Inflammatory macrophage treated with lipopolysaccharide for 4 hours (primary cell): ENCODE measurements at regions not wholly inside any gene's neighbourhood (a gene's known extent, or its start where the extent isn't known, plus 50 kb on each side); places are given as distances from the start of the nearest gene placed in this dataset.
"Not testable (repeated sequence)": the region's sequence is repeated elsewhere in the genome, so short reads cannot be mapped to it uniquely, and the experiment has no call there.

Experiments used
- DNase-seq: peaks from one replicate; pipeline ENCODE4 v3.0.0-alpha.2; 2020

DNA sequence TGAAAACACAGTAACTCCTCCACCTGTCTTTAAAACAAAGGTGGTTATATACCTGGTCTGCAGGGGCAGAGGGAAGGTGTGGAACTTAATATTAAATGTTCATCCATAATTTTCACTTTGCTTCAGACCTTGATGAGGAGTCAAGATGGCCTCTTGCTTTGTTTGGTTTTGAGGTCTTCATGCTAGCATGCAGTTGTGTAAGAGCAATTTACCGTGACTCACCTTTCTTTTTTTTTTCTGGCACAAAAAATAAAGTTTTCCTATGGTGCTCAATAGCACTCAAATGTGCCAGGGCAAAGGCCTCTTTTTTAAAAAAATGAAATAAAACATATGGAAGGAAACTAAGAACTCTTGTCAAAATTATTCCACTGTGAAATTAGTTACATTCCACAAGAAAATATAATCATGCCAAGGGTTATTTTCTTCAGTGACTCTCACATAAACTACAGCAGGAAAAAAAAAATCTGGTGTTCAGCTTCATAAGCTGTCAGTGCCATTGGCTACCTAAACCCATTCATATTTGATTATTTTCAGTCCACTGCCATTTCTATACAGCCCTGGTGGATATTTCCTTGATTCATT, 128.2 kb downstream of the SLC7A11 start:
- no peak for DNase-seq

GRCh38 chr4:138112890-138113289, 129.3 kb downstream of the SLC7A11 start:
- not testable (repeated sequence) for DNase-seq

DNA sequence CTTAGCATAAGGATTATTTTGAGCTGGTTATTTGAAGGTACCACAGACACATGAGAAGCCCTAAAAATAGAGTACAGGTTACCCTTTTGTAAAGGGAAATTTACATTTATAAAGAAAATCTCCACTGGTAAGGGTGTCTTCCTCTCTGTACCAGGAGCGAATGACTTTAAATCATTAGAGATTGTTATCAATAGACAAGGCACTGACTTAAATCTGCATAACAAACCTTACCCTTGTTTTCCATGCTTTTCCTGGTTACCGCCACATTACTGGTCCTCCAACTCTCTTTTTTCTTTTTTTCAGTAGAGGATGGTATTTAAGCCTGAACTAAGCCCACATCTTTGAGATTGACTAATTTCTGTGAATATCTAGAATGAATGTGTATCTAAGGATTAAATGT, 129.8 kb downstream of the SLC7A11 start:
- DNase-seq = no peak

GRCh38 chr4:138111462-138112000, 130.6 kb downstream of the SLC7A11 start:
- no peak for DNase-seq

DNA sequence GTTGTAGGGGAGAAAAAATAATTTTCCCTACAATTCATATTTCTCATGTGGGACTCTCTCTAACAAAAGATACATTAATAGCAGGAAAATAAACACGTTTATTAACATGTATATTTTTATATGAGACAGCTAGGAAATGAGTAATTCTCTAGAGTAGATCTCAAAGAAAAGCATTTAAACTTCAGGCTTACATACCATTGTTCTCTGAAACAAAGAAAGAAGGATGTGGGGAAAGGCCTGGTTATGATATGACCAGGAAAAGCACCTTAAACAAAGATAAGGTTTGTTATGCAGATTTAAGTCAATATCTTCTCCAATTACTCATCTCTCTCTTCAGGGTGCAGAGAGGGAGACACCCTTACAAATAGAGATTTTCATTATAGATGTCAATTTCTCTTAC, 131.3 kb downstream of the SLC7A11 start:
- DNase-seq = no peak

GRCh38 chr4:138107023-138107422, 135.1 kb downstream of the SLC7A11 start:
- DNase-seq = no peak

GRCh38 chr4:138105331-138105730, 136.8 kb downstream of the SLC7A11 start:
- DNase-seq = no peak

DNA sequence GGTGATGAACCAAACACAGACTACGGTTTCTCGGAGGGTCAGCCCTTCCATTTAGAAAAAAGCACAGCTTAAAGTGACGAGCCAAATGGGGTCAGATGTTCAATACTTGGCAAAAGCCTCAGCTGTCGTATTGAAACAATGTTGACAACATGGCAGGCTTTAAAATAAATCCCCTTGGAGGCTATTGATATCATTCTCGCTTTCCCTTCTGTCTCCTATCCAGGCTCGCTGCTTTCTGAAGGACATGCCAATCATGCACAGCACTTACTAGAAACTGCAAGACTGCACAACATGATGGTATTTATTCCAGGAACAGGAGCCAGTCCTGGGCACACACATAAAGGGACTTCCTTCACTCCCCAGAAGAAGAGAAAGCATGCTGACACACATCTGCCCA, 137.9 kb downstream of the SLC7A11 start:
- DNase-seq = no peak

DNA sequence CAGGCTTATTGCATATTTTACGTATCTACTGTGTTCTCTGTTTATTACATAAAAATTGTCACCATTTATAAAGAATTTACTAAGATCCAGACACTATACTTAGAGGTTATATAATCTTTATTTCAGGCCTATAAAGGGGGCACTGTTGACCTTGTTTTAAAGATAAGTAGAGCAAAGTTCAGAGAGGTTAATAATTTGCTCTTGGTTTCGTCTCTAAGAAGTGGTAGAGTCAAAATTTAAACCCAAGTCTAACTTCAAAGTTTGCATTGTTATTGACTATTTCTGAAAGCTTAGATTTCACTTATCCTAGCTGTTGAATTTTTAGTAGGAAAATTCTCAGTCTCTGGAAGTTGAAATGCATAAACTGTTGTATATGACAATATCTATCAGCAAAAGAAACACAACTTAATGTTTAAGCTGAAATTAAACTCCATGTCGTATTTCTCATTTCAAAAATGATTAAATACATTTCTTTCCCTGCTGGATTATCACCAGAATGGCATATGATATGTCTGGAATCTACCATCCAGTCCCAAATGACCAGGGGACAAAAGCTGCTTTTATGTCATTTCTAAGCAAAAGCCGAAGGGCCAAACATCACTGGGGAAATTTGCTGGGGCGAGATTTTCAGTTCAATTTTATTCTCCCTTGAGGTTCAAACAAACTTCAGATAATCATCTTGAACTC, 138.4 kb downstream of the SLC7A11 start:
- DNase-seq = no peak

DNA sequence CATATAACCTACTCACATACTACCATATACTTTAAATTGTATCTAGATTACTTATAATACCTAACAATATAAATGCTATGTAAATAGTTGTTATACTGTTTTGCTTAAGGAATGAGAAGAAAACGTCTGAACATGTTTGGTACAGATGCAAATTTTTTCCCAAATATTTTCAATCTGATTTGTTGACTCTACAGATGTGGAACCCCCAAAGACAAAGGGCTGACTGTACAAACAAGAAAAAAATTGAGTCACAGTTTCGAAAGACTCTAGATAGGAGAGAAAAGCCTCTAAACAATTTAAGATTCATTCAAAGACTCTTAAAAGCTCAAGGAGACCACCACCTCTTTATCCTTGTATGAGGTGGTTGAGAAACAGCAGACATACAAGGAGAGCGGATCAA, 142.8 kb downstream of the SLC7A11 start:
- no peak for DNase-seq

GRCh38 chr4:138097912-138098600, 144.1 kb downstream of the SLC7A11 start:
- DNase-seq = no peak

- DNase-seq = no peak
Observed at GRCh38 chr4:138096384-138097062, 145.6 kb downstream of the SLC7A11 start.

- DNase-seq = no peak
Observed at GRCh38 chr4:138095378-138095777, 146.8 kb downstream of the SLC7A11 start.

- no peak for DNase-seq
Observed at GRCh38 chr4:138092060-138092459, 150.1 kb downstream of the SLC7A11 start.

- DNase-seq = no peak
Observed at GRCh38 chr4:138090918-138091676, 151.1 kb downstream of the SLC7A11 start.

DNA sequence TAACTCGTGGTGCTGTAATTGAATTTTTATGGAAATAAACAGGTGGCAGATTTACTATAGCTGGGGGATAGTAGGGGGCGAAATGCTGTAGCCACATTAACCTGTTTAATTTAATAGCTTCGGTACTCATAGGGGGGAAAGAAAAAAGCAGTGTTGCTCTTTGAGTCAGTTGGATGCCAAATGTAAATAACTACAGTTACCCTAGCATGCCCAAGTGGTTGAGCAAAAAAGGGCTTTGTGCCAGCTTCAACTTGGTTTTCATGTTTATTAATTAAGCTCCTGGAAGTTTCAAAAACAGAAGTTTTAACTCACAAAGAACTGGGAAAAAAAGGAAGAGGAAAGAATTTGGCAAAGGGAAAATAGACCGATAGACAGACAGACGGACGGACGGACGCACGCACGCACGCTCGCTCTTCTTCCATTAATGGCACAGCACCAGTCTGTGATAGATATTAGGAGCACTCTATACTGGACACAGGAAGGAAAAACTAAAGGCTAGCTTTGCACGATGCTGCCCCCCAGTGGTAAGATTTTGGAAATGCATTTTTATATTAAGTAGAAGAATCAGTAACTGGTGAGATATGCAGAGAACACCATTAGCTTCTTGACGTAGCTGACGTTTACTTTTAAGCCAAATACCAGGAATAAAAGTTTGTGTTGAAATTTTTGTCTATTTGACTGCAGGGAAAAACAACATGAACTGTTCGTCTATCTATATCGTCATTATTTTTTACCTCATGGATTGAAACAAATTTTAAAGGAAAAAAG, 151.8 kb downstream of the SLC7A11 start:
- peak; percentile 55 for DNase-seq

DNA sequence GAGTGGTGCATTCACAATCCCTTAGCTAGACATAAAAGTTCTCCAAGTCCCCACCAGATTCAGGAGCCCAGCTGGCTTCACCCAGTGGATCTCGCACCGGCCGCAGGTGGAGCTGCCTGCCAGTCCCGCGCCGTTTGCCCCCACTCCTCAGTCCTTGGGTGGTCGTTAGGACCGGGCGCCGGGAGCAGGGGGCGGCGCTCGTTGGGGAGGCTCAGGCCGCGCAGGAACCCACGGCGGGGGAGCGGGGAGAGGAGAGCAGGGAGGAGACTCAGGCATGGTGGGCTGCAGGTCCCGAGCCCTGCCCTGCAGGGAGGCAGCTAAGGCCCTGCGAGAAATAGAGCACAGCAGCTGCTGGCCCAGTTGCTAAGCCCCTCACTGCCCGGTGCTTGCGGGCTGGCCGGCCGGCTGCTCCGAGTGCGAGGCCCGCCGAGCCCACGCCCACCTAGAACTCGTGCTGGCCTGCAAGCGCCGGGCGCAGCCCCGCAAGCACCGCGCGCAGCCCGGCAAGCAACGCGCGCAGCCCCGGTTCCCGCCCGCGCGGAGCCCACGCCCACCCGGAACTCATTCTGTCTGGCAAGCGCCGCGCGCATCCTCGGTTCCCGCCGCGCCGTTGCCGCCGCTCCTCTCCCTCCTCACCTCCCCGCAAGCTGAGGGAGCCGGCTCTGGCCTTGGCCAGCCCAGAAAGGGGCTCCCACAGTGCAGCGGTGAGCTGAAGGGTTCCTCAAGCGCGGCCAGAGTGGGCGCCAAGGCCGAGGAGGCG, 153.5 kb downstream of the SLC7A11 start:
- DNase-seq = no peak

DNA sequence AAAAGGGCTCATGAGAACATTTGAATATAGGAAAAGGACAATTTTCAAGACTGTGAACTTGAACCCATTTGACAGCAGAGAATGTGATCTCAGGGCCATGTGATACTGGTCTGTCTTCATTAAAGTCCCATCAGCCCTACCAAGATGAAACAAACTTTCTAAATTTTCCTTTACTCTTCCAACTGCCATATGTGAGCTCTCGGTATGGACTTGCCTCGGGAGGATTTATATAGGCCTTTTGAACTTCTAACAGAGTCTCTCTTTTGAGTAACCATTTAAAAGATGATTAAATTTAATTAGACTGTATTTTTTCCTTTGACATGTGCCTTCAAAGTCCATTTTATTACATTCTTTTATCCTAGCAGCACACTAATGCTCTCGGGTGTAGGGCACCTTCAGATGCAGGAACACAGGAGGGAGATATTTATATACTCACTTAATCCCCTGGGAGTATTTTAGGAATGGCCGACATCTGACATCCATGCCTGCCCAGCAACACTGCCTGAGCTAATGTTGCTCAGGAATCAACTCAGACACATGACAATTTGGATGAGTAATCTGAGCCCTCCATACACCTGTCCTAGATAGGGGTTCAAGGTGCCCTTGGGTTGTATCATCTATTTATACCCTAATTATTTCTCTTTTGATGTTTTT, 155.0 kb downstream of the SLC7A11 start:
- DNase-seq = no peak

DNA sequence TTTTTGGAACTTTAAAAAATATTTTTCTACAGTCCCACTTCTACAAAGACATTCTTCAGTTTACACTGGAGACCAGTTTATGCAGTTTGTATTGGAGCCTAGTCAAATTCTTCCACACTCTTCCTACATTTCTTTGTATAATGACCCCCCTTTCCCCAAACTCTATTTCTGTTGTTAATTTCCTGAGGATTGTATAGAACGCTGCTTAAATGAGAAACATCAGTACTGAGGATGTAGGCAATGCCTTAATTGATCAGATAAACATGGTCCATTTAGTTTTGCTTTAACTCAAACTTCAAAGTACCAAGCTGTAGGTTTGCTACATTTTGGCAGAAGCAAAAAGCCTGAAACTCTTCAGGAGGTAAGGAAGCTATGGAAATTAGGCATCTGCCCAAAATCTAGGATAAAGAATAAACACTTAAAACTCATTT, 155.5 kb downstream of the SLC7A11 start:
- DNase-seq = no peak

- no peak for DNase-seq
Observed at GRCh38 chr4:138085736-138086305, 156.3 kb downstream of the SLC7A11 start.
